ENCODE measurements at regions not wholly inside any gene's neighbourhood (a gene's known extent, or its start where the extent isn't known, plus 50 kb on each side); places are given as distances from the start of the nearest gene placed in this dataset.

DNA sequence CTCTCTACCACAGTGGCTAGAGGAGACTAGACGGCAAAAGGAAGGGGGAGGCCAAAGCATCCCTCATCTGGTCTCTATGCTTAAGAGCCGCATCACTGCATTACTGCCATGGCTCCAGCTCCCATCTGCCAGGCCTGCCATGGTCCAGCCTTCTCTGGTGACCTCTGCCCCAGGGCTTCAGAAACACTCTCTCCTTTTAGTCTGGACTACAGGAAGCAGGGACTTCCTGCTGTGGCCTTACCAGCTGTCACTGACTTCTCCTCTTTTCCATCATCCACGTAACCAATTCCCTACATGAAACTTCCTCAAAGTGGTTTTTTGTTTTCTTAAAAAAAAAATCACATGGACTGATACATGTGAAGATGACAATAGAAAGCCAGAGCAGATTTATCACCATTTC, 323.1 kb upstream of the NFIA start (continued):
- TF ChIP-seq ZBTB7A (tag by site-specific recombination; IDR thresholded peaks at IDR 0.05; ENCODE audit: low read depth), result no peak

DNA sequence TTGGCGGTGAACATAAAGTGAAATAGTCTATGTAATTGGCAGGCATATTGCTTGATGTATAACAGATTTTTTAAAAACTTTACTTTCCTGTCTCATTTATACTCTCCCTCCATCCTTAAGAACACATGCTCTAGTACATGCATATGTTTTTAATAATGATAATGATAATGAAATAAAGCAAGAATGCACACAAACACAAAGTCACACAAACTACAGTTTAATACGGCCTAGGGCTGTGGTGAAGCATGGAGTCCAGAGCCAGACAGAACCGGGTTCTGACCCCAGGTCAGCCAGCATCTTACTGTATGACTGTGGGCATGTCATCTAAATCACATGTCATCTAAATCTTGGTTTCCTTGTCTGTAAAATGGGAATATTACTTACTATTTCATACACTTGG, 324.9 kb upstream of the NFIA start:
- Histone ChIP-seq H3K9me3 (ENCODE audit: control insufficient read depth, insufficient read depth, low read depth, low read length) (no peaks in the 10 kb centered on the region), H3K4me1 (ENCODE audit: control insufficient read depth, insufficient read depth, low read length) (no peaks in the 10 kb centered on the region), H3K36me3 (ENCODE audit: control insufficient read depth in 2 of 2, insufficient read depth in 1 of 2, low read length in 2 of 2) (no peaks in the 10 kb centered on the region), H3K27ac (ENCODE audit: extremely low read depth, low read depth, low read length) (no peak overlapping the region), H3K4me3 (ENCODE audit: low read depth, low read length) (no peak overlapping the region)
- POLR2A ChIA-PET, result no interaction called here
- TF ChIP-seq SCRT2 (tag by site-specific recombination; IDR thresholded peaks at IDR 0.05), result no peak
- no peak for TF ChIP-seq ZNF76 (tag by site-specific recombination; IDR thresholded peaks at IDR 0.05; ENCODE audit: borderline replicate concordance, low read depth)
- TF ChIP-seq KLF16 (tag by site-specific recombination; IDR thresholded peaks at IDR 0.05), result no peak
- TF ChIP-seq, protein P1, sequence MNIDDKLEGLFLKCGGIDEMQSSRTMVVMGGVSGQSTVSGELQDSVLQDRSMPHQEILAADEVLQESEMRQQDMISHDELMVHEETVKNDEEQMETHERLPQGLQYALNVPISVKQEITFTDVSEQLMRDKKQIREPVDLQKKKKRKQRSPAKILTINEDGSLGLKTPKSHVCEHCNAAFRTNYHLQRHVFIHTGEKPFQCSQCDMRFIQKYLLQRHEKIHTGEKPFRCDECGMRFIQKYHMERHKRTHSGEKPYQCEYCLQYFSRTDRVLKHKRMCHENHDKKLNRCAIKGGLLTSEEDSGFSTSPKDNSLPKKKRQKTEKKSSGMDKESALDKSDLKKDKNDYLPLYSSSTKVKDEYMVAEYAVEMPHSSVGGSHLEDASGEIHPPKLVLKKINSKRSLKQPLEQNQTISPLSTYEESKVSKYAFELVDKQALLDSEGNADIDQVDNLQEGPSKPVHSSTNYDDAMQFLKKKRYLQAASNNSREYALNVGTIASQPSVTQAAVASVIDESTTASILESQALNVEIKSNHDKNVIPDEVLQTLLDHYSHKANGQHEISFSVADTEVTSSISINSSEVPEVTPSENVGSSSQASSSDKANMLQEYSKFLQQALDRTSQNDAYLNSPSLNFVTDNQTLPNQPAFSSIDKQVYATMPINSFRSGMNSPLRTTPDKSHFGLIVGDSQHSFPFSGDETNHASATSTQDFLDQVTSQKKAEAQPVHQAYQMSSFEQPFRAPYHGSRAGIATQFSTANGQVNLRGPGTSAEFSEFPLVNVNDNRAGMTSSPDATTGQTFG (tag by site-specific recombination; IDR thresholded peaks at IDR 0.05; ENCODE audit: borderline replicate concordance), result no peak
- TF ChIP-seq ZBTB48 (tag by site-specific recombination; IDR thresholded peaks at IDR 0.05), result no peak
- no peak for TF ChIP-seq ZNF292 (tag by site-specific recombination; IDR thresholded peaks at IDR 0.05; ENCODE audit: borderline replicate concordance, low read depth)
- TF ChIP-seq ZEB2 (tag by site-specific recombination; IDR thresholded peaks at IDR 0.05), result no peak
- TF ChIP-seq ZBTB17 (tag by site-specific recombination; IDR thresholded peaks at IDR 0.05), result no peak
- TF ChIP-seq TCF7L2 (IDR thresholded peaks at IDR 0.05; ENCODE audit: borderline replicate concordance, low read depth, low read length), result no peak
- no peak for TF ChIP-seq ZNF561 (tag by site-specific recombination; IDR thresholded peaks at IDR 0.05; ENCODE audit: borderline replicate concordance)
- TF ChIP-seq, protein P2, sequence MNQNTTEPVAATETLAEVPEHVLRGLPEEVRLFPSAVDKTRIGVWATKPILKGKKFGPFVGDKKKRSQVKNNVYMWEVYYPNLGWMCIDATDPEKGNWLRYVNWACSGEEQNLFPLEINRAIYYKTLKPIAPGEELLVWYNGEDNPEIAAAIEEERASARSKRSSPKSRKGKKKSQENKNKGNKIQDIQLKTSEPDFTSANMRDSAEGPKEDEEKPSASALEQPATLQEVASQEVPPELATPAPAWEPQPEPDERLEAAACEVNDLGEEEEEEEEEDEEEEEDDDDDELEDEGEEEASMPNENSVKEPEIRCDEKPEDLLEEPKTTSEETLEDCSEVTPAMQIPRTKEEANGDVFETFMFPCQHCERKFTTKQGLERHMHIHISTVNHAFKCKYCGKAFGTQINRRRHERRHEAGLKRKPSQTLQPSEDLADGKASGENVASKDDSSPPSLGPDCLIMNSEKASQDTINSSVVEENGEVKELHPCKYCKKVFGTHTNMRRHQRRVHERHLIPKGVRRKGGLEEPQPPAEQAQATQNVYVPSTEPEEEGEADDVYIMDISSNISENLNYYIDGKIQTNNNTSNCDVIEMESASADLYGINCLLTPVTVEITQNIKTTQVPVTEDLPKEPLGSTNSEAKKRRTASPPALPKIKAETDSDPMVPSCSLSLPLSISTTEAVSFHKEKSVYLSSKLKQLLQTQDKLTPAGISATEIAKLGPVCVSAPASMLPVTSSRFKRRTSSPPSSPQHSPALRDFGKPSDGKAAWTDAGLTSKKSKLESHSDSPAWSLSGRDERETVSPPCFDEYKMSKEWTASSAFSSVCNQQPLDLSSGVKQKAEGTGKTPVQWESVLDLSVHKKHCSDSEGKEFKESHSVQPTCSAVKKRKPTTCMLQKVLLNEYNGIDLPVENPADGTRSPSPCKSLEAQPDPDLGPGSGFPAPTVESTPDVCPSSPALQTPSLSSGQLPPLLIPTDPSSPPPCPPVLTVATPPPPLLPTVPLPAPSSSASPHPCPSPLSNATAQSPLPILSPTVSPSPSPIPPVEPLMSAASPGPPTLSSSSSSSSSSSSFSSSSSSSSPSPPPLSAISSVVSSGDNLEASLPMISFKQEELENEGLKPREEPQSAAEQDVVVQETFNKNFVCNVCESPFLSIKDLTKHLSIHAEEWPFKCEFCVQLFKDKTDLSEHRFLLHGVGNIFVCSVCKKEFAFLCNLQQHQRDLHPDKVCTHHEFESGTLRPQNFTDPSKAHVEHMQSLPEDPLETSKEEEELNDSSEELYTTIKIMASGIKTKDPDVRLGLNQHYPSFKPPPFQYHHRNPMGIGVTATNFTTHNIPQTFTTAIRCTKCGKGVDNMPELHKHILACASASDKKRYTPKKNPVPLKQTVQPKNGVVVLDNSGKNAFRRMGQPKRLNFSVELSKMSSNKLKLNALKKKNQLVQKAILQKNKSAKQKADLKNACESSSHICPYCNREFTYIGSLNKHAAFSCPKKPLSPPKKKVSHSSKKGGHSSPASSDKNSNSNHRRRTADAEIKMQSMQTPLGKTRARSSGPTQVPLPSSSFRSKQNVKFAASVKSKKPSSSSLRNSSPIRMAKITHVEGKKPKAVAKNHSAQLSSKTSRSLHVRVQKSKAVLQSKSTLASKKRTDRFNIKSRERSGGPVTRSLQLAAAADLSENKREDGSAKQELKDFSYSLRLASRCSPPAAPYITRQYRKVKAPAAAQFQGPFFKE (tag by site-specific recombination; IDR thresholded peaks at IDR 0.05; ENCODE audit: borderline replicate concordance), result no peak
- TF ChIP-seq GFI1B (tag by site-specific recombination; IDR thresholded peaks at IDR 0.05), result no peak
- CTCF ChIA-PET, result no interaction called here

DNA sequence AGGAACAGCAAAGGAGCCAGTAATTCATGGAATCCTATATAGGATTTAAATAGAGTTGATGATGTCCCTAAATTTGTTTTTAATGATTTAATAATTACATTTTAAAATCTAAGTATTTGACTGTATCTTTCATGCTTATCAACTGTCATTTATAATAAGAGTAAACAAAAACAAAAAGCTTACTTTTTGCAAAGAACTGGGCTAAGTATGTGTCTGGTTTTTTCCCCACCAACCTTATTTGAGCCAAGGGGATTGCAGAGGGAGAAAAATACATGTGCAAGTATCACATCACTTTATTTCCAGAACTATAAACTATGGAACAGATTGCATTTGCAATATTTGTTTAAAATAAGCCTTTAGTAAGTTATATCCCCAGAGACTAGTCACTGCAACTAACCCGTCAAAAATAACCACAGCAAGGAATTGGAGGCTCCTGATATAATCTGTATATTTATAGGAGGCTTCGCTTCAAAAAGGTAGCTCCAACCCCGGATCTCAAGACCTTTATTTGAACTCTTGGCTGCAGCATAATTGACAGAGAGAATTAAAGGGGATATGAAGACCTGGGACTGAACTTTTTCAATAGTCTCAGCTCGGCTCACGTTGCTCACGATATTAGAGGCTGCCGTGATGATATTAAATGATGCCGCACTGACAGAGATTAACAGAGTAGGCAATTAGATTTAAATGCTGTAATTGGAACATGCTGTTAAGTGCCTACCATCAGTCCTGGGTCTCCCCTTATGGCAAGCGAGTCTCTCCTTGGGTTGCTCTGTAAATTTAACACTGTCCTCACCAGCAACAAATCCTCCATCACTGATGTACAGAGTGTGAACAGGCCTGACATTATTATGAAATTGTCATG, 329.1 kb upstream of the NFIA start:
- CTCF ChIA-PET, result interaction anchor here (3.0 kb wide), 1 partner anchor 11 kb away, joined by 13 read pairs; no protein-coding TSS in a partner anchor
- TF ChIP-seq ZIC2 (tag by site-specific recombination; IDR thresholded peaks at IDR 0.05), result no peak
- TF ChIP-seq ZNF623 (tag by site-specific recombination; IDR thresholded peaks at IDR 0.05), result no peak
- POLR2A ChIA-PET, result no interaction called here
- H3K4me3 ChIP-seq (ENCODE audit: low read depth, low read length), result no peak overlapping the region
- H3K36me3 ChIP-seq (ENCODE audit: control insufficient read depth in 2 of 2, insufficient read depth in 1 of 2, low read length in 2 of 2), result no peaks in the 10 kb centered on the region
- no peaks in the 10 kb centered on the region for H3K9me3 ChIP-seq (ENCODE audit: control insufficient read depth, insufficient read depth, low read depth, low read length)
- H3K4me1 ChIP-seq (ENCODE audit: control insufficient read depth, insufficient read depth, low read length), result no peaks in the 10 kb centered on the region
- no peak overlapping the region for H3K27ac ChIP-seq (ENCODE audit: extremely low read depth, low read depth, low read length)

All from HEK293 (cell line).